Forelimb muscle (tissue), 1 donor: ENCODE measurements at regions not wholly inside any gene's neighbourhood (a gene's known extent, or its start where the extent isn't known, plus 50 kb on each side); places are given as distances from the start of the nearest gene placed in this dataset.
"Not testable (repeated sequence)": the region's sequence is repeated elsewhere in the genome, so short reads cannot be mapped to it uniquely, and the experiment has no call there.

Source experiments
- DNase-seq: peaks from one replicate; pipeline ENCODE4 v3.0.0-alpha.2; 2013; ENCODE audit warnings: low read depth

DNA sequence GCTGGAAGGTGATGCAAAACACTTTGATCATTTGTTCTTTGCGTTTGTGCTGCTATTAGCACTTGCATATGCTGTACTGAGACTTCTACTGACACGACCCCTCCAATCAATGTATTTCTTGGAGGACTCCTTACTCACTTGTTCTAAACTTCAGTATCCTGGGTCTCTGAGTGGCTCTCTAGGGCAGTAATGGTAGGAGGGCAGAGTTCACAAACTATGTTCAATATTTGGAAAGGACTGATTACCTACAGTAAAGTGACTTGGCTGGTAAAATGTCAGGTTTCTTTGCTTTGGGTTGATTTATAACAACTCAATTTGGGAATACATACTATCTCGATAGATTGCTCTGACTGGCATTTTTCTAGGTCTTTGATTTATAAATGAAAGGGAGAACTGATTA lies 93.7 kb downstream of the TRIM43 start:
- DNase-seq = no peak

DNA sequence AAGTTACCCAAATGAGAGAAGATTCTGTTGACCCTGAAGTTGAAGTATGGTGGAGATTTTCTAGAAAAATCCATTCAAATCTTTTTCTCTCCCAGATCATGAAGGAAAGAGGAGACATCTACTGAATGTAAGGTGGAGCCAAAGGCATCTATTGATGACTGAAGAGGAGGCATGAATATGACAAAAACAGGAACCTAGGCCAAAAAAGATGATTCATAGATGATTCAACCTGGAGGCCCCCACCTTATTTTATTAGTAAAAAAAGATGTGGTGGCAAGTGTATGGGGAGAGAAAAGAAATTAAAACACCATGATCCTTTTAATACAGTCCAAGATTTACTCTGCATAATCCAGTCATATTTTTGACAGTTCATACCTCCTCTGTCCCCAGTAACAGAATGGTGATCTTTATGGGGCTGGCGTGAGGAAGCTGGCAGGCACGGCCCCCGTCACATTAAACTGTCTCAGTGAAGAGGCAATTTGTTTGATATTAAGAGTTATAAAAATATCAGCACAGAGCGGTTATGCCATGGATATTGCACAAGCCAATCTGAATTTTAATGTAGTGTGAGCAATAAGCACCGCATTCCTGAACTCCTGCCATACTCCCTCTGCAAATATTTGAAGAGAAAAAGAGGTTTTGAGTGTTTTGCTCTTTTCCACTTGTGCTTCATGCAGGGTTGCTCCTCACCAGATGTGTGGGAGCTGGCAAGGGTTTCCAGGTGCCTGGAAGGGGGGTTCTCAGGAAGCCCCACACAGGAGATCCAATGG lies 94.4 kb downstream of the TRIM43 start:
- peak; percentile 4 for DNase-seq

GRCh38 chr2:95687852-95688251 lies 96.1 kb downstream of the TRIM43 start:
- not testable (repeated sequence) for DNase-seq

DNA sequence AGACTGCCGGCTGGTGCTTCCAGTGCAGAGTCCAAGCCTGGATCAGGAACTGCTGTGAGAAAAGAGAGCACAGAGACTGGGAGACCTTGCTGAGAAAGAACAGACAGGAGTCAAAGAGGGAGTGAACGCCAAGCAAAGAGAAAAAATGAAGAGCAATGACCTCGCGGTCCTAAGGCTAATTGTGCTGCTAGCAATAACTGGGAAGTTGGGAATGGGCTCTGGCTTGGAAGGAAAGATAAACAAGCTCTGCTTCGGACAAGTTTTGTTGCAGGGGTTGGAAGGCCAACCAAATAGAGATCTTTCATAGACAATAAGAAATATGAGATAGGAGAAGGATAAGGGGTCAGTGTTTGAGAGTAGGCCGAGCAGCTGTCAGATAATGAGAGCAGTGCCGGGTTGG lies 99.4 kb downstream of the TRIM43 start:
- not testable (repeated sequence) for DNase-seq

- not testable (repeated sequence) for DNase-seq
Observed at GRCh38 chr2:95693071-95693846, 101.5 kb downstream of the TRIM43 start.

- no peak for DNase-seq
Observed at GRCh38 chr2:95695613-95696012, 103.8 kb downstream of the TRIM43 start.

GRCh38 chr2:95698146-95698545 lies 106.3 kb downstream of the TRIM43 start:
- no peak for DNase-seq

GRCh38 chr2:95699201-95700184 lies 107.7 kb downstream of the TRIM43 start:
- not testable (repeated sequence) for DNase-seq

GRCh38 chr2:95700519-95700918 lies 108.7 kb downstream of the TRIM43 start:
- no peak for DNase-seq

DNA sequence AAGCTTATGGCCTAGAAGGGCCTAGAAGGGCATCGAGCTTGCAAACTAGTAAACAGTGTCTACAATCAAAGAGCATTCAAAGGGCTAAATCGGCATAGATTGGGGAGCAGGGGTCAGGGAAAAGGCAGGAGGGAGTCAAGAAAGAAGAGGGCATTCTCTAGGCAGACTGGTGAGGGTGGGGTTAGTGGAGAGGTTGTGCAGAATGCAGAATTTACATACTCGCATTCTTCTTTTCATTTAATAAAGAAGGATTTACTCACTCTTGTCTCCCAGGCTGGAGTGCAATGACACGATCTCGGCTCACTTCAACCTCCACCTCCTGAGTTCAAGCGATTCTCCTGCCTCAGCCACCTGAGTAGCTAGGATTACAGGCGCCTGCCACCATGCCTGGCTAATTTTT lies 110.7 kb downstream of the TRIM43 start:
- no peak for DNase-seq

- DNase-seq = not testable (repeated sequence)
Observed at GRCh38 chr2:95707161-95707560, 115.4 kb downstream of the TRIM43 start.

- DNase-seq = no peak
Observed at GRCh38 chr2:95707837-95708236, 116.0 kb downstream of the TRIM43 start.

DNA sequence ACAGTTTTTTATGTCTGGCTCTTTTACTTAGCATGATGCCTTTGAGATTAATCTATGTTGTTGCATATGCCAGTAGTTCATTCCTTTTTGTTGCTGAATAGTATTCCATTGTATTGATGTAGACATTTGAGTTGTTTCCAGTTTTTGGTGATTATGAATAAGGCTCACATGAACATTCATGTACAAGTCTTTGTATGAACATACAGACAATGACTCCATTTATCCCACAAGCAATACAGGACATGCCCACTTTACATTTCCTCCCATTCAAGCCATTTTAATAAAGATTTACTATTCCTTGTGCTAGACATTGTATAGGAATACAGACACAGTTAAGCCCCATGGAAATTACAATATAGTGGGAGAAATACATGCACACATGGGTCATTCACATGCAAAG lies 118.0 kb downstream of the TRIM43 start:
- no peak for DNase-seq

GRCh38 chr2:95713470-95714177 lies 121.8 kb downstream of the TRIM43 start:
- DNase-seq = not testable (repeated sequence)

DNA sequence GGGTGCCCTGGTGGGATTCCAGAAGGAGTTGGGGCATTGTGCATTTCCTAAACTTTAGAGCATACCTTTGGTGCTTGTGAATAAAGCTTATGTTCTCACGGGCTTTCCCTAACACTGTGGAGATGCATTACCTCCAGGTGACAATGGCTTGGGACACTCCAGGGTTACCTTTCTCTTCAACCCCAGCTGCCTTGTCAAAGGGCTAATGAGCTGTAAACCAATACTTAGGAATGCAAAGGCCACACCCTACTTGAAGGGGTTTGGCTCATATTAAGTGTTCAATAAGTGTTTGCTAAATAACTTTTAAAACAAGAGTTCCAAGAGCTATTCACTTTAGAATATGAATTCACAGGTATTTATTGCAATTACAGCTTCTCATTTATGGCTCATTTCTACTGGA lies 122.6 kb downstream of the TRIM43 start:
- DNase-seq = not testable (repeated sequence)

- no peak for DNase-seq
Observed at GRCh38 chr2:95719473-95720060, 127.8 kb downstream of the TRIM43 start.

- DNase-seq = no peak
Observed at GRCh38 chr2:95721726-95722125, 129.9 kb downstream of the TRIM43 start.

GRCh38 chr2:95722131-95722697 lies 130.4 kb downstream of the TRIM43 start:
- DNase-seq = no peak

DNA sequence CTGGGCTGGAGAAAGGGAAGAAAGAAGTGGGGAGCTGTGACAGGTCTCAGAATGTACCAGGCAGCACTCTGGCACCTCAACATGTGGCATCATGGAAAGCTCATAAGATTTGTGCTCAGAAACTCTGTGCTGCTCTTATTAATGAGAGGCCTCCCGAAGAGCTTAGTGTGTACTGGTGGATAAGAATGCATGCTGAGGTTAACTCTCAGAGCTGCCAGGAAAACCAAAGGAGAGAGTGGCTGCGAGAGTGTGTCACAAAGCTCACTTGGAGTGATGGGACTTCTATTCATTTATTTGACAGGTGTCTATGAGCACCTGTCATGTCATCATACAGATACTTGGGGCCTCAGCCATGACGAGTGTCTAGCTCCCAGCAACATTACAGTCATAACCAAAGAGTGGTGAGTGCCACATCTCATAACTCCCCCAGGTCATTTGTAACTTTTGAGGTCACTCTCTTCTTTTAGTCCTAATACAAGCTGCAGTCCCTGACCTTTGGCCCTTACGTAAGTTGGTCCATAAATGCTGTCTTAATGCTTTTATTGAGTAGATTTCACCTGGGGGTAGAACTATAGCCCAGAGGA lies 131.9 kb downstream of the TRIM43 start:
- DNase-seq = not testable (repeated sequence)

DNA sequence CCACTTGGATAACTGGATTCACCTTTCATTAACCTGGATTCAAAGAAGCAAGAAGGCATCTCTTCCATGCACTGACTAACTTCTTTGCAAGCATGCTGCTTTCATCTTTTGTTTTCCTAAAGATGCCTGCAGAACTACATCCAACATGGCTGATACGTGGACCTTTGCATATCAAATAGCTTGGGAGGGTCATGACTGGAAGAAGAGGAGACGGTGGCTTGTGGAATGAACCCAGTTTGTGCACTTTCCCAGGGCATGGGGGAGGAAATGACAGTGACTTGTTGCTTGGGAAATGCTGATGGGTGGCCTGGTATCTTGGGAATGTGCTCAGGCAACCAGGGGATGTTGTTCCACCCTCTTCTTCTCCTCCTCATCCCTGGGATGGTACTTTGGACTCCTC lies 133.4 kb downstream of the TRIM43 start:
- not testable (repeated sequence) for DNase-seq
